Large intestine (tissue), 3 donors: ENCODE measurements at regions not wholly inside any gene's neighbourhood (a gene's known extent, or its start where the extent isn't known, plus 50 kb on each side); places are given as distances from the start of the nearest gene placed in this dataset.
A peak's percentile ranks its signal among the peaks of the same experiment; 100 is the strongest.

ENCODE experiments used
- DNase-seq, 2 donors: peaks; one replicate each; pipeline versions ENCODE4 v3.0.0 to v3.0.0-alpha.2; 2013
- H3K27ac ChIP-seq: one replicate; pipeline ENCODE4 v1.5.1; 2013; ENCODE audit warnings: low read length
- H3K27me3 ChIP-seq: 2 replicates; pipeline ENCODE4 v1.6.1; 2013; ENCODE audit warnings: low read length; ENCODE audit not compliant: control insufficient read depth, insufficient read depth
- H3K36me3 ChIP-seq: 2 replicates; pipeline ENCODE4 v1.6.1; 2013; ENCODE audit warnings: low read length; ENCODE audit not compliant: control insufficient read depth, insufficient read depth
- H3K4me1 ChIP-seq: one replicate; pipeline ENCODE4 v1.6.1; 2013; ENCODE audit warnings: low read length; ENCODE audit not compliant: control insufficient read depth, insufficient read depth
- H3K4me3 ChIP-seq: one replicate; pipeline ENCODE4 v1.5.1; 2013; ENCODE audit warnings: low read length
- H3K9me3 ChIP-seq: one replicate; pipeline ENCODE4 v1.6.1; 2013; ENCODE audit warnings: mild to moderate bottlenecking, low read depth, low read length, moderate library complexity; ENCODE audit not compliant: control insufficient read depth
- WGBS: methylation state at CpG from one replicate; pipeline ENCODE4 v1.1.5; 2013; ENCODE audit warnings: low lambda C conversion rate; ENCODE audit not compliant: insufficient coverage; 5-methylcytosine and 5-hydroxymethylcytosine counted together

GRCh38 chr13:33536601-33537000 is 251.0 kb upstream of the STARD13 start:
- H3K4me3 ChIP-seq = peak overlapping the region; percentile 5
- no peaks in the 10 kb centered on the region for H3K36me3 ChIP-seq
- peak overlapping the region; percentile 82 for H3K27ac ChIP-seq
- H3K4me1 ChIP-seq = peaks cover 12% of the 10 kb centered on the region
- WGBS = 14% methylated on average over 1 of the region's 2 CpGs
- no peaks in the 10 kb centered on the region for H3K9me3 ChIP-seq
- H3K27me3 ChIP-seq = no peaks in the 10 kb centered on the region
- DNase-seq = peak; percentile 21 to 71

GRCh38 chr13:33537026-33537425 is 251.5 kb upstream of the STARD13 start:
- peaks cover 14% of the 10 kb centered on the region for H3K4me1 ChIP-seq
- DNase-seq = peak in 1 of 2 donors; percentile 25
- no peaks in the 10 kb centered on the region for H3K36me3 ChIP-seq
- no peaks in the 10 kb centered on the region for H3K9me3 ChIP-seq
- peak overlapping the region; percentile 5 for H3K4me3 ChIP-seq
- no CpG with 5 or more reads among the region's 5 CpGs for WGBS
- peak overlapping the region; percentile 82 for H3K27ac ChIP-seq
- H3K27me3 ChIP-seq = no peaks in the 10 kb centered on the region

DNA sequence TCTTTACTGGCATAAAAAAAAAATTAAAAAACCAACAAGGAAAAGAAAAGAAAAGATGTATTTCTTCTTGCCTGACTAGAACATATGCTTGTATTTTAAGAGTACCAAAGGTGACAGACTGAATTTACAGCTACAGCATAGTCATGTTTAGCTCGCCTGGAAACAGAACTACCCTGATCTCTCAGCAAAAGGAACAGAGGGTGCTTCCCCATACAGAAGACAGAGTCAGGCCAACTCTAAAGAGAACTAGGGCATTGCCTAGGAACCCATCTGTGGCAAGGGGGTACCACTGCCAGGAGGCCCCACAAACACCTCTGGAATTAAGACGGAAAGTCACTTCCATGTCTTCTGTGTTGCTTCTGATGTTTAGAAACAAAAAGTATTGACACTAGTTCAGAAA is 252.1 kb upstream of the STARD13 start:
- no peak overlapping the region for H3K4me3 ChIP-seq
- H3K27ac ChIP-seq = peak overlapping the region; percentile 82
- WGBS = no CpG with 5 or more reads among the region's 2 CpGs
- H3K36me3 ChIP-seq = no peaks in the 10 kb centered on the region
- no peaks in the 10 kb centered on the region for H3K27me3 ChIP-seq
- peaks cover 14% of the 10 kb centered on the region for H3K4me1 ChIP-seq
- DNase-seq = peak; percentile 12 to 38
- no peaks in the 10 kb centered on the region for H3K9me3 ChIP-seq

- Histone ChIP-seq H3K4me3 (peak overlapping the region; percentile 58), H3K9me3 (no peaks in the 10 kb centered on the region), H3K27me3 (no peaks in the 10 kb centered on the region), H3K4me1 (peaks cover 26% of the 10 kb centered on the region), H3K36me3 (no peaks in the 10 kb centered on the region), H3K27ac (peak overlapping the region; percentile 100)
- peak in 1 of 2 donors; percentile 41 for DNase-seq
- WGBS = 52% methylated on average over 7 of the region's 7 CpGs
Observed at GRCh38 chr13:33541456-33541855, 255.9 kb upstream of the STARD13 start.

- peaks cover 23% of the 10 kb centered on the region for H3K4me1 ChIP-seq
- 20% methylated on average over 2 of the region's 8 CpGs for WGBS
Observed at GRCh38 chr13:33541962-33542308, 256.4 kb upstream of the STARD13 start.

GRCh38 chr13:33542309-33543088 is 256.9 kb upstream of the STARD13 start:
- peak overlapping the region; percentile 100 for H3K27ac ChIP-seq
- peaks cover 23% of the 10 kb centered on the region for H3K4me1 ChIP-seq
- H3K4me3 ChIP-seq = peak overlapping the region; percentile 66
- no peaks in the 10 kb centered on the region for H3K9me3 ChIP-seq
- DNase-seq = peak; percentile 99 to 100
- H3K36me3 ChIP-seq = no peaks in the 10 kb centered on the region
- no CpG with 5 or more reads among the region's 70 CpGs for WGBS
- no peaks in the 10 kb centered on the region for H3K27me3 ChIP-seq

More at GRCh38 chr13:33541962-33542308, 256.4 kb upstream of the STARD13 start:
- no peak for DNase-seq
- Histone ChIP-seq H3K4me3 (peak overlapping the region; percentile 58), H3K27me3 (no peaks in the 10 kb centered on the region), H3K36me3 (no peaks in the 10 kb centered on the region), H3K27ac (peak overlapping the region; percentile 100), H3K9me3 (no peaks in the 10 kb centered on the region)

DNA sequence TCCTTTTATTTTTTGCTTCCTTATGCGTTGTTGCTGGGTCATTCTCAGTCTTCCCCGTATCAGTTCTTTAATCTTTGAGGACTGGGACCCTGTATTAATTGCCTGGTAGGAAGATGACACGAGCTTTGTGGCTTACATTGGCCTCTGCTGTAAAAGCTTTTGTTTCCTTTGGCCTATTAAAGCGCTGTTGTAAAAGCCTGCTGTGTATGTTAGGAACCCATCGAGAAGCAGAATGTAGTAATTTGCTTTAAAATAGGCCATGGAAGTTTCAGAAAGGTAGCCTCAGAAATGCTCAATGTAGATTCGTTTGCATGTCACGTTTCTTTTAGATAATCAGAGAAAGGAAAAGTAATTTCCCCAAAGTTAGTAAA is 257.5 kb upstream of the STARD13 start:
- Histone ChIP-seq H3K27ac (peak overlapping the region; percentile 100), H3K36me3 (no peaks in the 10 kb centered on the region), H3K4me3 (peak overlapping the region; percentile 66), H3K9me3 (no peaks in the 10 kb centered on the region), H3K4me1 (peaks cover 20% of the 10 kb centered on the region), H3K27me3 (no peaks in the 10 kb centered on the region)
- WGBS = no CpG with 5 or more reads among the region's 7 CpGs
- no peak for DNase-seq

DNA sequence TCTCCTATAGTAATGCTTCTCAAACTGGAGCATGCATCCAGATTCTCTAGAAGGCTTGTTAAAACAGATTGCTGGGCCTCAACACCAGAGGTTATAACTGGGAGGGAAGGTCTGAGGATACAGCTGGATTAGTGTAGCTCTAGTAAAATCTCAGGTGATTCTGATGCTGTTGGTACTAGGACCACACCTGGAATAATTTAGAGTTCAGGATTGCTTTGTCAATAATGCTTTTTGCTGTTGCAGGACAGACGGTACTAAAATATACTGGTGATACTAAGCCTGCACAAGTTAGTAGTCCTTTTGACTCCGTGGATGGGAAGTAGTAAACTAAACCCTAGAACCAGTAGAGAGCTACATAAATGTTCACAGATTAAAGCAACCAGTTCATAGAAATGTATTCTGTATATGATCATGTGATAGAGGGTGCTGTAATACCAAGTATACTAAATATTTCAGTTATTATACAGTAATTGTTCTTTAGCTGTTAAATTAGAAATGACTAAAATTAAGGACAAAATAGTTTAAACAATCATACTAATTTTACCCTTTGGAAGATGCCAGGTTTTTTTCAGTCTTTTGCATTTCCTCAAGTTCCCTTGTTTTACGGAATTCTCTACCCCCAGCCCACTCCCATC is 258.2 kb upstream of the STARD13 start:
- Histone ChIP-seq H3K36me3 (no peaks in the 10 kb centered on the region), H3K9me3 (no peaks in the 10 kb centered on the region), H3K27me3 (no peaks in the 10 kb centered on the region), H3K4me1 (peaks cover 20% of the 10 kb centered on the region), H3K27ac (peak overlapping the region; percentile 100), H3K4me3 (peak overlapping the region; percentile 66)
- peak; percentile 12 to 65 for DNase-seq
- WGBS = no CpG with 5 or more reads among the region's 3 CpGs

- Histone ChIP-seq H3K4me1 (peaks cover 20% of the 10 kb centered on the region), H3K27ac (peak overlapping the region; percentile 100), H3K9me3 (no peaks in the 10 kb centered on the region), H3K27me3 (no peaks in the 10 kb centered on the region), H3K4me3 (no peak overlapping the region), H3K36me3 (no peaks in the 10 kb centered on the region)
- WGBS = 83% methylated on average over 1 of the region's 3 CpGs
- no peak for DNase-seq
Observed at GRCh38 chr13:33544308-33544707, 258.8 kb upstream of the STARD13 start.

DNA sequence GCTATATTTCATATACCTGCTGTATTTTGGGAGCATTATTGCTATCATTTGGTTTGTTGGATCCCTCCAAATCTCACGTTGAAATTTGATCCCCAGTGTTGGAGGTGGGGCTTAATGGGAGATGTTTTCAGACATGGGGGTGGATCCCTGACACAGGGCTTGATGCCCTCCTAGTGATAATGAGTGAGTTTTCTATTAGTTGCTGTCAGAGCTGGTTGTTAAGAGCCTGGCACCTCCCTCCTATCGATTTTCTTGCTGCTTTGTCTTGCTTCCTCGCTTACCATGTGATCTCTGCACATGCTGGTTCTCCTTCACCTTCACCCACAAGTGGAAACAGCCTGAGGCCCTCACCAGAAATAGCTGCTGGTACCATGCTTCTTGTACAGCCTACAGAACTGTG is 259.9 kb upstream of the STARD13 start:
- peaks cover 20% of the 10 kb centered on the region for H3K4me1 ChIP-seq
- DNase-seq = no peak
- H3K27ac ChIP-seq = no peak overlapping the region
- no peak overlapping the region for H3K4me3 ChIP-seq
- H3K9me3 ChIP-seq = no peaks in the 10 kb centered on the region
- H3K36me3 ChIP-seq = no peaks in the 10 kb centered on the region
- no CpG with 5 or more reads among the region's 3 CpGs for WGBS
- no peaks in the 10 kb centered on the region for H3K27me3 ChIP-seq
